Activated CD4-positive, alpha-beta T cell treated with anti-CD3 and anti-CD28 coated beads, Interleukin-2, Interleukin-6, amounts not matched to agents 100 ng/mL and 50 ng/mL, durations not matched to agents 16 hours and 8 hours (primary cell): ENCODE measurements at regions not wholly inside any gene's neighbourhood (a gene's known extent, or its start where the extent isn't known, plus 50 kb on each side); places are given as distances from the start of the nearest gene placed in this dataset.
A peak's percentile ranks its signal among the peaks of the same experiment; 100 is the strongest.

Experiments used
- DNase-seq: peaks from one replicate; pipeline ENCODE4 v3.0.0-alpha.2; 2020

GRCh38 chr12:5200278-5201087 is 156.8 kb downstream of the KCNA5 start:
- DNase-seq: peak; percentile 36

DNA sequence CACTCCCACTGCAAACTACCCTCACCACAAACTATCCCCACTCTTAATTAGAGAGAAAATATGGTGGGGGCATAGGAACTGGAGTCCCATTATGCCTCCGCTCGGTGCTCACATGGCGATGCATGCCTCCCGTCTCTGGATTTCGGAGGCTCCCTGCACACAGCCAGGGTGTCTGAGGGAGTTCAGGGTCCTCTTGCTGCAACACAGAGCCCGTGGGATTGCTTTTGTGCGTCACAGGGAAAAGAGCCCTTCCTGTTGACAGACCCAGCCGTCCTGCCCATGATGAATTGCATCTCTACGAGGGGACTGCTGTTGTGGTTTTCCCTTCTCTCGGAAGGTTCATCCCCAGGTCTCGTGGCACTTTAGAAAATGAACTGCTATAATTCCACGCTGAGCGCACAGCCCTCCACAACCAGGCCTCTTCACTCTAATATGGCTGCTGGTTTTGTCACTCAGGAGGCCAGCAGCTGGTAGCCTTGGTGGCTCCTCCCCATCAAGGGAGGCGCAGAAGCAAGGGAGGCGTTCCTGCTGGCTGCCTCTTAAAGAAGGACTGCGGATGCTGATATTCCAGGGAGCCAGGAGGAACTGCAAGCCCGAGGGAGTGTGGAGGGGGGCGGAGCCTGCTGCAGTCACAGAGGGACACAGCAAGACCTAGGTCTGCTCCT is 158.0 kb downstream of the KCNA5 start:
- DNase-seq: no peak

DNA sequence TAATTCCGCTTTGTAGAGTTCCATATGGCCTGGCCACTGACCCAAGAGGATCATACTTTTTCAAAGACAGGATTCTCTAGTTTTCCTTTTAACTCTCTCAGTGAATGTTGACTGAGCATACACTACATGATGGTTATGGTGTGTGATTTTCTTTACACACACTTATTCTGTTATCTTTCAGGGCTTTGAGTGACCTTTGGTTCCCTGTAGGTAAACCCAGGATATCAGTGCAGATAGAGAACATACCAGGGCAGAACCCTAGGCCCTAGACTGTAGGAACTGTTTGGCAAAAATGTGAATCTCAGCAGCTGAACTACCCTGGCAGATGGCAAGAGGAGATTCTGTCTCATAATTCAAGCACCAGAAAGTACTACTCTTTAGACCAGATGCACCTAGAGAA is 159.6 kb downstream of the KCNA5 start:
- no peak for DNase-seq

DNA sequence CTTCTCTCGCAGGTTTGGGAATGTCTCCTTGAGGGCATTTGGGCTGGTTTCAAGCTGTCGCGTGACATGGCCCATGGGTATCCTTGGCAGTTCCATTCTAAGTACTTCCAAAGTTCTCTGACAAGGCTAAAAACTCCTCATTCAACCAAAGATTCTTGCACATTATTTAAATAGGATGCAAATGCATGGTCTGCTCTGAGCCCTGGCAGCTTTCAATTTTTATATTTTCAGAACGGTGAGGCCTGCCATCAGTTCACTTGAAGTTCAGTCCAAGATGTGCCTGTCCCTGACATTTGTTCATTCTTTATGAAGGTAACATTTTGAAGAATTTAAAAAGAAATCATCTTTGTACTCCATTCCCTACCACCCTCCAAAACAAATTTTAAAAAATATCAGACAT is 160.0 kb downstream of the KCNA5 start:
- DNase-seq: no peak

DNA sequence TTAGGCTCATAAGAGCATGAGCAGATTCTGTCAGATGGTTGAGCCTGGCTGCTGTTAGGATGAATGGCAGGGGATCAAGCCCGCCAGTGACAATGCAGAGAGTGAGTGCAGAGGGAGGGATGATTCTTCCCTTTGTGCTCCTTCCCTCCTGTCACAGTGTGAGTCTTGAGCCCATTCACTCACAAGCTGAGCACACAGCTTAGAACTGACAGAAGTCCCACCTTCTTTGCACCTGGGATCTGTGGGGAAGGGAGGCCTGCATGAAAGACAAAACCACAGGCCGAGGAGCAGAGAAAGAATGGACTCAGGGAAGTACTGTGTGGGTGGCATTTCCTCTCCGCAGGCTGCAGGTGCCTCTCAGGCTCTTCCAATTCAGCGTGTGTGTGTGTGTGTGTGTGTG is 160.6 kb downstream of the KCNA5 start:
- no peak for DNase-seq

DNA sequence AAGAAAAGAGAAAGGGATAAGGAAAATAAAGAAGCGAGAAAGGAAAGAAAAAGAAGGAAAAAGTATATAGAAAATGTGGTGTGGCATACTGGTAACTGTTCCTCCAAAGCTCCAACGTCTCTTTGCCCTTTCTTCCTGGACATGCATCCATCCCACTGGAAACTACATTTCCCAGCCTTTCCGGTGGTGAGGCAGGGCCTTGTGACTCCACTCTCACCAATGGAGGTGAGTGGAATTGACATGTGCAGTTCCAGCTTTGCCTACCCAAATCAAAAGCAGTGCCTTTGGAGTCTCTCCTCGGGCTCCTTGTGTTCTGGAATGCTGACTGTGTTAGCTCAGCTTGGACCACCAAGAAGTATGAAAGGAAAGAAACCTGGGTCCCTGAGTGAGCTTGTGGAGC is 161.2 kb downstream of the KCNA5 start:
- DNase-seq: no peak

GRCh38 chr12:5206401-5207175 is 162.9 kb downstream of the KCNA5 start:
- no peak for DNase-seq

DNA sequence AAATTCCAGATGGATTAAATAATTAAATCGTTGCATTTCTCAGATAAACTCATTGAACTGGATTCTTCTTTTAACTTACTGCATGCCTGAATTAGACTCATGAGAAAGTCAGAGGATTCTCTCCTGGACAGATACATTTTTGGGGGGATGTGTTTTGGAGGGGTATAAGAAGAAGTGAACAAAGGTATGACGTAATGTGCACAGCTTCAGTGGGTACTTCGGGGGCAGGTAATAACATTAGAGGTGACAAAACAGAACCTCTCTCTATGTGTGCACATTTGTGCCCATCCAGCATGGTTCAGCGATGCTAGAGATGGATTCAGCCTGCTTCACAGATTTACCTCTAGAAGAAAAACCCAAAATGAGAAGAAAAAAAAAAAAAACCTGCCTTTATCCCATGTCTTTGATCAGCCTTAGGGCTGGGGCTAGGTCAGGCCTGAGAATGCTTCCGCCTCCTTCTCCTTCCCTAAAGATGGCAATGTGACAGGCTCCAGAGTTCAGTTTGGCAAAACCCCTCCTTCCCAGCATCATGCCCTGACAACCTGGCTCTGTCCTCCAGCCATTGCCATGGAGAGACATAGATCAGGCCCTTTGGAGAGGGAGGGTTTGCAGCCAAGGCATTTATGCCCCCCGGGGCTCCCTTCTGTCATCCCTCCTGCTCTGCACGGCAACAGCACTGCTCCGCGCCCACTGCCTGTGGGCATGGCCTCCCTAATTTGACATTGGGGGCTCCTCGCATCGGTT is 166.7 kb downstream of the KCNA5 start:
- no peak for DNase-seq

DNA sequence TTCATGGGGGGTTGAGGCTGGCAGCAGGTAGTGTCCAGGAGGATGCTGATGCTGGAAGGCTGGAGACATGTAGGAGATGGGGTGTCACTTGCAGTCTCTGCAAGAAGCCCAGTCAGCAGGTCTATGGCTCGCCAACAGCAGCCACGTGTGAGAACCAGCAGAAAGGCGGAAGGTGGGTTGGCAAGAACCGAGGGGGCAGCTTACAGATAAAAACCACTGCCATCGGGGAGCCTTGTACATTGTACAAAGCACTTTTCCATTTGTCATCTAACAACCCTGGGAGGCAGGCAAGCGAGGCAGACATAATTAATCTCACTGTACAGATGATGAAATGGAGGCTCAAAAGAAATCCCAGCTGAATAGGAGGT is 167.2 kb downstream of the KCNA5 start:
- DNase-seq: no peak

GRCh38 chr12:5213336-5213735 is 169.7 kb downstream of the KCNA5 start:
- no peak for DNase-seq

- no peak for DNase-seq
Observed at GRCh38 chr12:5213990-5214389, 170.3 kb downstream of the KCNA5 start.

- DNase-seq: no peak
Observed at GRCh38 chr12:5217936-5218335, 174.3 kb downstream of the KCNA5 start.

- no peak for DNase-seq
Observed at GRCh38 chr12:5220099-5220498, 176.4 kb downstream of the KCNA5 start.

GRCh38 chr12:5220835-5221234 is 177.2 kb downstream of the KCNA5 start:
- DNase-seq: peak; percentile 45

DNA sequence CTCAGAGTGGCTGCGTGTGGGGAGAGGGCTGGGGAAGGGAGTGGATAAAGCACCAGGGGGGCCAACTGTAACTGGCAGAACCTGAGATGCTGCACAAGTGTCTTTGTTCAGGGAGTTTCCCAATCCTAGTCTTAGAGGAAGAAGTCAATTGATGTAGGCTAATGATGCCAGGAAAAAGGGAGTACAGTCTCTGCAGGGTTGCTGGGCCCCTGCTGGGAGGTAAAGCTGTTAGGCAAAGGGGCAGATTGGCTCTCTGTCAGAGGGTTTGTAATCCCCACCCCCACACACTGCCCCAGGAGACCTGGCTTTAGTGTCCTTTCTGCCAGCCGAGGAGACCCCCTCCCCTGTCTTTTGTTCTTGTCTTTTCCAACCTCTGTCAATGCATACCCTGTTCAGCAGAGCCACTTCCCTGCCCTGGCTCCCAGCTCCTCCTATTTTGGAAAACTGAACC is 178.4 kb downstream of the KCNA5 start:
- no peak for DNase-seq

DNA sequence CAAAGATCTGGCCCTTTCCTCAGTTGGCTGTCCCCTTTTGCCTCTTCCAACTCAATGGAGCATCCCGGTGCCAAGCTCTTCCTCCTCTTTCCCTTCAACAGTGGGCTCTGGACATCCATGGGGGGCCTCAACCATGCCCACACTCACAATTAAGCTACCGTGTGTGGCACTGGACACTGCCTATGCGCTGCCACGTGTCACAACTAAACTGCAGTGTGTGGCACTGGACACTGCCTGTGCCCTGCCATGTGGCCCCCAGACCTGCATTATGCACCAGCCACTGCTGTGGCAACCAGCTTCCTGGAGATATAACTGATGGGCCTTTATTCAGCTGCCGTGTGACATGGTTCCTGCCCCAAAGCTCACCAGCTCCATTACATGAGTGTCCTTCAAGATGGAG is 179.1 kb downstream of the KCNA5 start:
- DNase-seq: no peak

- DNase-seq: no peak
Observed at GRCh38 chr12:5223881-5224280, 180.2 kb downstream of the KCNA5 start.

DNA sequence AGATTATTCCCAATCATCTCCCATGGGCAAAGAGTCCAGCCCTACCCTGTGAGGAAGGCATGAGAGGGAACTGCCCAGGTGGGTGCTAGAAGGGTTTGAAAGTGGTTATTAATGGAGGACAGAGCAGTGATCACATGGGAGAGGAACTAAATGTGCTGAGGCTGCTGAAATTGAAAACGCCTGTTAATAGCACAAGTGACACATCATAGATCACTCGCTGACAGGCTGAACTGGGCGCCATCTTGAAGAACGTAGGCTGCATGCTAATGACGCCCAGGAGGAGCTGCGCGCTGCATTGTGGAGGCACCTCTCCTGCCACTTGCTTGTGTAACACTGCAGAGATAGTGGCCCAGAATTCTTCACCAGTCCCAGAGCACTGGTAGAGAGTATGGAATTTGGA is 182.9 kb downstream of the KCNA5 start:
- DNase-seq: no peak

DNA sequence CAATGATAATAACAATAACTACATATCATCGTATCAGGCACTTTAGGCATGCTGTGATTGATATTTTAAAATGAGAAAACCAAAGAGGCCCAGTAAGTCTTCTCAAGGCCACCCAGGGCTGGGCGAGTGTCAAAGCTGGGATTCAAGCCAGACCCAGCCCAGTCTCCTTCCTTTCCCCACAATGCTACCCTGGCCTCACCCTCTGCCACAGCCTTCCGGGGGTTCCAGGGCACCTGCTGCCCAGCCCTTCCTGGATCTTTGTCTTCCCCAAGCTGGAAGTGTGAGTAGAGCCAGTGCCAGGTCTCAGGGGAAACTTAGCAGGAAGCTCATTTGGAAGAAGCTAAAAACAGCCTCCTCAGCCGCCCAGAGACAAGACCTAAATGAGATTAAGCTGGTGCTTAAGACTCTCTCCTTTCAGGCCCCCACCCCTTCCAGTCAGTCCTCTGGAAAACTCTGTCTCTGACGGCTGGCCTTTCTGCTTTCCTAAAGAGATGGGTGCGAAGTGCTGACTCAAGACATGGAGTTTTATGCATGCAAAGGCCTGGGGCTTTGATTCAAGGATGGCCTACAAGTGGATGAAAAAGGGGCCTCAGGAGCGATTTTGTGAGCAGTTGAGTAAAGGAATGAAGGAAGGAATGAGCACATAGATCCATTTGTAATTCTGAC is 184.2 kb downstream of the KCNA5 start:
- no peak for DNase-seq

DNA sequence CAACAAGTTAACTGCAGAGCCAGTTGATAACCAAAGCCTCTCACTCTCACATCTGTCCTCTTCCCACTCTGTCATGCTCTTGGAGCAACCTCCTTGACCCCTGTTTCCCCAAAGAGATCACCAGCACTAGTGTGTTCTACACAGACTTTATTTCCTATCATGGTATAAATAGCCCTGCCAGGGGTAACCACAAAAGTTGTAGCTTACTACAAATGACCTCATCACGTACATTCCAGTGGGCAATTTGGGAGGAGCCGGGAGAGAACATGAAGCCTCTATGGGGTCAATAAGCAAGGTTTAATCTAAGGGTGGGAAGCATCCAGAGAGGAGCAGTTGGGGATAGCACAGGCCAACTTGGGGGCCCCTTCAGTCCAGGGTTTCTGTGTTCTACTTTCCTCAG is 186.5 kb downstream of the KCNA5 start:
- DNase-seq: no peak

DNA sequence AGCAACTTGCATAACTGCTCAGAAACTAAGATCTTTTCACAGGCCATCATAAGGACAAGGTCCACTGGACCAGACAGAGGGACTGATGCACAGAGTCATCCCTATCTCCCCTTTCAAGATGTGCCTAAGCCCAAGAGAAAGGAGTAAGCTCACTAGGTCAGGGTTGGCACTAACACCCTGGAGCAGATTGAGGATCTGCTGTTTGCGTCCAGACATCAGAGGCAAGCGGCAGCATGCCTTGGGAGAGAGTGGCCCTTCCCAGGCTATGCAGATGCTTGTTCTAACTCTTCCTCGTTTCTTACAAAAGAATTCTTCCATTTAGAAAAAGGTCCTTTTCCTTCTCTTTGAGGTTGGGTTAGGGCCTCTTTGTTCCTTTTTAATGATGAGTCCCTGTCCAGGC is 187.2 kb downstream of the KCNA5 start:
- DNase-seq: no peak

DNA sequence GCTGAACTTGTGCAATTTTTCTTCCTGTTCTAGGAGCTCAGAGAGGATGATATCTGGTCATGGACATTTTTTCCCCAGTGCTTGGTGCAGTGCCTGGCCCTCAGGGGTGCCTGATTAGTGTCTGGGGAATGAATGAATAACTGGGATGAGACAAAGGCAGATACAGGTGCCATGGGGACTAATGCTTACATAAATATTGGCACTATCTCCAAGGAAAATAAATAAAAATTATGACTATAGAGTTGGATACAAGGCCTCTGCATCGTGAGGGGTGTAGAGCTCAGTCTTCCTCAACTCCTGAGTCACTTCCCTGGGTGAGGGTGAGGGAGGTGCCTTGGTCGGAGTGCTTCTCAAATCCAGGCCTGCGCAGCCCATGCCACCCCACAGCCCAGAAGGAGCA is 188.6 kb downstream of the KCNA5 start:
- no peak for DNase-seq
